GM12878 (cell line): ENCODE measurements at regions not wholly inside any gene's neighbourhood (a gene's known extent, or its start where the extent isn't known, plus 50 kb on each side); places are given as distances from the start of the nearest gene placed in this dataset.
A peak's percentile ranks its signal among the peaks of the same experiment; 100 is the strongest.

ENCODE experiments used
- ATAC-seq: fragments of 200-7000 bp; cut with Tn5 transposase; 3 replicates; pipeline ENCODE4 v1.9.1; 2020; ENCODE audit warnings: mild to moderate bottlenecking, moderate library complexity
- BruUV-seq: library from RNA; stranded (reverse); fragments of 400-500 nt; replicated peaks from 2 replicates; lab custom pipeline; 2021; lab: Mats Ljungman, UMichigan
- CTCF ChIA-PET: fragments of 300-600 bp; sonication (Branson Sonifier 250); formaldehyde crosslinking; extraction: SDS; loops from one replicate; lab custom pipeline; 2021; ENCODE audit warnings: inconsistent platforms; lab: Yijun Ruan, JAX
- POLR2A ChIA-PET: fragments of 350-600 bp; formaldehyde crosslinking; extraction: SDS; loops from one replicate; lab custom pipeline; 2021; ENCODE audit warnings: inconsistent platforms; lab: Charles Lee
- RAD21 ChIA-PET: fragments of 300-600 bp; sonication (Branson Sonifier 250); formaldehyde crosslinking; loops from one replicate; lab custom pipeline; 2023; ENCODE audit warnings: antibody characterized with exemption; ENCODE audit not compliant: unreplicated experiment; lab: Charles Lee
- SMC1A ChIA-PET: fragments of 300-600 bp; sonication (Branson Sonifier 250); formaldehyde crosslinking; loops from one replicate; lab custom pipeline; 2023; ENCODE audit not compliant: unreplicated experiment, uncharacterized antibody; lab: Charles Lee
- DNase-seq: peaks from one replicate; pipeline ENCODE4 v3.0.0-alpha.2; 2011; ENCODE audit warnings: low read depth, low spot score
- FAIRE-seq: peaks from 3 replicates; lab custom pipeline; 2011; peaks lifted over from hg19 to GRCh38; lab: Jason Lieb, UNC
- H2AFZ ChIP-seq: 2 replicates; pipeline ENCODE4 v1.6.0; 2011; ENCODE audit warnings: low read depth, low read length, control low read depth; ENCODE audit not compliant: control insufficient read depth
- H3K27ac ChIP-seq: 2 replicates; pipeline ENCODE4 v1.5.1; 2011; ENCODE audit warnings: control low read depth; ENCODE audit not compliant: control insufficient read depth, insufficient read depth
- H3K27me3 ChIP-seq, 2 experiments: replicated peaks in 1 of 2; 2 replicates each; pipeline versions ENCODE4 v1.6.0 to v1.6.1; 2011; ENCODE audit warnings: low read length in 1 of 2; ENCODE audit not compliant: control insufficient read depth in 2 of 2, insufficient read depth in 2 of 2
- H3K36me3 ChIP-seq, 2 experiments: 2 replicates each; pipeline ENCODE4 v1.5.1; 2011; ENCODE audit warnings: low read length in 1 of 2; ENCODE audit not compliant: control insufficient read depth in 2 of 2, insufficient read depth in 2 of 2
- H3K4me1 ChIP-seq: 2 replicates; pipeline ENCODE4 v1.6.1; 2011; ENCODE audit warnings: mild to moderate bottlenecking, low read length, moderate library complexity, mixed read lengths; ENCODE audit not compliant: control insufficient read depth, insufficient read depth
- H3K4me2 ChIP-seq: 2 replicates; pipeline ENCODE4 v1.6.0; 2011; ENCODE audit warnings: control low read depth; ENCODE audit not compliant: control insufficient read depth, insufficient read depth
- H3K4me3 ChIP-seq: fragments of 200-600 bp; sonication (generic); 2 replicates; pipeline ENCODE4 v1.5.1; 2016
- H3K79me2 ChIP-seq: 2 replicates; pipeline ENCODE4 v1.6.0; 2011; ENCODE audit warnings: low read length; ENCODE audit not compliant: control insufficient read depth, insufficient read depth
- H3K9ac ChIP-seq: 2 replicates; pipeline ENCODE4 v1.8.0; 2011; ENCODE audit warnings: low read length, control low read depth, mixed read lengths; ENCODE audit not compliant: control insufficient read depth, insufficient read depth
- H3K9me3 ChIP-seq: replicated peaks from 3 replicates; pipeline ENCODE4 v1.5.1; 2011; ENCODE audit warnings: mild to moderate bottlenecking, low read length; ENCODE audit not compliant: control insufficient read depth, insufficient read depth
- H4K20me1 ChIP-seq: 2 replicates; pipeline ENCODE4 v1.6.0; 2011; ENCODE audit not compliant: control insufficient read depth, insufficient read depth
- BHLHE40 ChIP-seq, 2 experiments: fragments of 450-650 bp in 1 of 2; IDR thresholded peaks; 2 replicates each; pipeline ENCODE4 v1.6.1; 2011 to 2017; ENCODE audit warnings: low read depth in 2 of 2, borderline replicate concordance in 1 of 2, improper control_type of control experiment in 1 of 2, low read length in 1 of 2, mild to moderate bottlenecking in 1 of 2
- HDGF ChIP-seq: fragments of 450-650 bp; IDR thresholded peaks from 2 replicates; pipeline ENCODE4 v1.6.1; 2016; ENCODE audit warnings: antibody characterized with exemption
- KDM1A ChIP-seq: fragments of 200-600 bp; sonication (generic); IDR thresholded peaks from 2 replicates; pipeline ENCODE4 v1.6.1; 2016; ENCODE audit warnings: borderline replicate concordance
- NFXL1 ChIP-seq: fragments of 450-650 bp; IDR thresholded peaks from 2 replicates; pipeline ENCODE4 v1.6.1; 2017; ENCODE audit warnings: antibody characterized with exemption, mild to moderate bottlenecking, borderline replicate concordance
- NR2F1 ChIP-seq: fragments of 450-650 bp; conservative IDR thresholded peaks from 2 replicates; pipeline ENCODE4 v1.6.1; 2017; ENCODE audit warnings: mild to moderate bottlenecking
- POLR2A ChIP-seq: IDR thresholded peaks from 2 replicates; pipeline ENCODE4 v1.6.1; 2011; ENCODE audit warnings: low read depth, mild to moderate bottlenecking, low read length
- POU2F2 ChIP-seq: IDR thresholded peaks from 3 replicates; pipeline ENCODE4 v1.6.1; 2011; ENCODE audit warnings: low read depth, mild to moderate bottlenecking, low read length, borderline replicate concordance
- RUNX3 ChIP-seq: IDR thresholded peaks from 2 replicates; pipeline ENCODE4 v1.6.1; 2012; ENCODE audit warnings: low read length, inconsistent platforms
- TAF1 ChIP-seq: IDR thresholded peaks from 2 replicates; pipeline ENCODE4 v1.6.1; 2011; ENCODE audit warnings: mild to moderate bottlenecking, low read depth, low read length, borderline replicate concordance
- WGBS: methylation state at CpG from one replicate; pipeline ENCODE4 v1.1.6; 2016; ENCODE audit warnings: low lambda C conversion rate; ENCODE audit not compliant: insufficient replicate concordance, insufficient coverage; ENCODE audit errors: missing lambda C conversion rate; 5-methylcytosine and 5-hydroxymethylcytosine counted together
- in situ Hi-C: fragments of 300-500 bp; cut with MboI; formaldehyde crosslinking; loops from 9 replicates; pipeline ENCODE4 v1.14.3; 2018; ENCODE audit warnings: mixed read lengths
- intact Hi-C: fragments of 100-400 bp; cut with micrococcal nuclease; formaldehyde crosslinking; loops from one replicate; pipeline ENCODE4 v1.14.2; 2022; ENCODE audit not compliant: unreplicated experiment
- TF ChIP-seq, protein P1 (sequence below): fragments of 450-650 bp; IDR thresholded peaks from 2 replicates; pipeline ENCODE4 v1.6.1; 2017; ENCODE audit warnings: mild to moderate bottlenecking, moderate library complexity
- TF ChIP-seq, protein P2 (sequence below): fragments of 450-650 bp; IDR thresholded peaks from 2 replicates; pipeline ENCODE4 v1.6.1; 2017; ENCODE audit warnings: mild to moderate bottlenecking, low read depth, inconsistent platforms; ENCODE audit not compliant: poor library complexity, severe bottlenecking
- TF ChIP-seq, protein P3 (sequence below): fragments of 450-650 bp; IDR thresholded peaks from 2 replicates; pipeline ENCODE4 v1.6.1; 2017; ENCODE audit warnings: mild to moderate bottlenecking, moderate library complexity

DNA sequence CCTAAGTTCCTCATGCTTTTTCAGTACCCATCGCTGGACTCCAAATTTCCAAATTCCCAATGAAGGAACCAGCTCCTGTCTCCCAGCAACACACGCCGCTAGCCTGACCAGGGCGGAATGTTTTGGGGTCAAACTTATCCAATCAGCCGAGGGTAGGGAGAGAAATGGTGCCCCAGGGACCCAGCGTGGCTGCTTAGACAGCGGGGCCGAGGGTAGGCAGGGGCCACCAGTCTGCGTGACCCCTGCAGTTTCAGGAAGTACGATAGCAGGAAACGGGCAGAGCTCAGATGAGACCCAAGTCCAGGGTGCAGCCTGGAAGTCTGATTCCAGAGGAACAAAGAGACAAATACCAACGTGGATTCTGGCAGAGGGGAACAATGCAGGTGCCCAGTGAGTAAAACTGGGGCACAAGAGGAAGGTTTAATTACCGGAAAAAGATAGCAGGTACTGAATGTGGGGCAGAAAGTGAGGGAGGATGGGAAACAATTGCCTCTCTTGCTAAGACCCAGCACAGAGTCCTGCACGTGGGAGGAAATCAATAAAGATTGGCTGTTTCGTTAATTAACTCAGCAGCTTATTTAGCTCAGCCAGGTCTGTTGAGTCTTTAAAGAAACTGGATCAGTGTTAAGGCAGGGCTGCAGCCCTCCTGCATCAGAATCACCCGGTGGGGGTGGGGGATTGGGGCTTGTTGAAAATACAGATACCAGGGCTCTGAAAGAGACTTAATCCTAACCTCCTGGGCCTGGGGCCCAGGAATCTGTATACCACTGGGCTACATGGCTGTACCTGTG is 50.4 kb upstream of the NFE2L3 start:
- ChIA-PET POLR2A (interaction anchor here (0.7 to 1.4 kb wide), 6 partner anchors 10 to 100 kb away, joined by 3 to 8 read pairs (median 4); partner anchors contain the start of genes CBX3 and NFE2L3), RAD21 (interaction anchor here (0.9 to 2.4 kb wide), 10 partner anchors 9 to 297 kb away, joined by 3 to 8 read pairs (median 5); partner anchors contain the start of gene NFE2L3), SMC1A (interaction anchor here (0.7 to 1.2 kb wide), 5 partner anchors 10 to 264 kb away, joined by 3 to 4 read pairs (median 4); no protein-coding TSS in a partner anchor), CTCF (interaction anchor here (0.5 to 1.7 kb wide), 8 partner anchors 11 to 264 kb away, joined by 3 to 15 read pairs (median 4); no protein-coding TSS in a partner anchor)
- H3K4me3 ChIP-seq = peak overlapping the region; percentile 58
- no peak for DNase-seq
- intact Hi-C loops = no loop called here
- peaks cover 5% of the 10 kb centered on the region for H3K79me2 ChIP-seq
- BruUV-seq = TSS peak; percentile 93
- H3K36me3 ChIP-seq = no peaks in the 10 kb centered on the region
- peak overlapping the region; percentile 65 for H2AFZ ChIP-seq
- peak; percentile 87 for ATAC-seq
- no peaks in the 10 kb centered on the region for H3K9me3 ChIP-seq
- peak overlapping the region; percentile 84 for H3K4me2 ChIP-seq
- FAIRE-seq = no peak
- H3K9ac ChIP-seq = peak overlapping the region; percentile 55
- H3K27ac ChIP-seq = peak overlapping the region; percentile 63
- no peaks in the 10 kb centered on the region for H4K20me1 ChIP-seq
- TF ChIP-seq, protein P1, sequence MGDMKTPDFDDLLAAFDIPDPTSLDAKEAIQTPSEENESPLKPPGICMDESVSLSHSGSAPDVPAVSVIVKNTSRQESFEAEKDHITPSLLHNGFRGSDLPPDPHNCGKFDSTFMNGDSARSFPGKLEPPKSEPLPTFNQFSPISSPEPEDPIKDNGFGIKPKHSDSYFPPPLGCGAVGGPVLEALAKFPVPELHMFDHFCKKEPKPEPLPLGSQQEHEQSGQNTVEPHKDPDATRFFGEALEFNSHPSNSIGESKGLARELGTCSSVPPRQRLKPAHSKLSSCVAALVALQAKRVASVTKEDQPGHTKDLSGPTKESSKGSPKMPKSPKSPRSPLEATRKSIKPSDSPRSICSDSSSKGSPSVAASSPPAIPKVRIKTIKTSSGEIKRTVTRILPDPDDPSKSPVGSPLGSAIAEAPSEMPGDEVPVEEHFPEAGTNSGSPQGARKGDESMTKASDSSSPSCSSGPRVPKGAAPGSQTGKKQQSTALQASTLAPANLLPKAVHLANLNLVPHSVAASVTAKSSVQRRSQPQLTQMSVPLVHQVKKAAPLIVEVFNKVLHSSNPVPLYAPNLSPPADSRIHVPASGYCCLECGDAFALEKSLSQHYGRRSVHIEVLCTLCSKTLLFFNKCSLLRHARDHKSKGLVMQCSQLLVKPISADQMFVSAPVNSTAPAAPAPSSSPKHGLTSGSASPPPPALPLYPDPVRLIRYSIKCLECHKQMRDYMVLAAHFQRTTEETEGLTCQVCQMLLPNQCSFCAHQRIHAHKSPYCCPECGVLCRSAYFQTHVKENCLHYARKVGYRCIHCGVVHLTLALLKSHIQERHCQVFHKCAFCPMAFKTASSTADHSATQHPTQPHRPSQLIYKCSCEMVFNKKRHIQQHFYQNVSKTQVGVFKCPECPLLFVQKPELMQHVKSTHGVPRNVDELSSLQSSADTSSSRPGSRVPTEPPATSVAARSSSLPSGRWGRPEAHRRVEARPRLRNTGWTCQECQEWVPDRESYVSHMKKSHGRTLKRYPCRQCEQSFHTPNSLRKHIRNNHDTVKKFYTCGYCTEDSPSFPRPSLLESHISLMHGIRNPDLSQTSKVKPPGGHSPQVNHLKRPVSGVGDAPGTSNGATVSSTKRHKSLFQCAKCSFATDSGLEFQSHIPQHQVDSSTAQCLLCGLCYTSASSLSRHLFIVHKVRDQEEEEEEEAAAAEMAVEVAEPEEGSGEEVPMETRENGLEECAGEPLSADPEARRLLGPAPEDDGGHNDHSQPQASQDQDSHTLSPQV = no peak
- TF ChIP-seq, protein P2, sequence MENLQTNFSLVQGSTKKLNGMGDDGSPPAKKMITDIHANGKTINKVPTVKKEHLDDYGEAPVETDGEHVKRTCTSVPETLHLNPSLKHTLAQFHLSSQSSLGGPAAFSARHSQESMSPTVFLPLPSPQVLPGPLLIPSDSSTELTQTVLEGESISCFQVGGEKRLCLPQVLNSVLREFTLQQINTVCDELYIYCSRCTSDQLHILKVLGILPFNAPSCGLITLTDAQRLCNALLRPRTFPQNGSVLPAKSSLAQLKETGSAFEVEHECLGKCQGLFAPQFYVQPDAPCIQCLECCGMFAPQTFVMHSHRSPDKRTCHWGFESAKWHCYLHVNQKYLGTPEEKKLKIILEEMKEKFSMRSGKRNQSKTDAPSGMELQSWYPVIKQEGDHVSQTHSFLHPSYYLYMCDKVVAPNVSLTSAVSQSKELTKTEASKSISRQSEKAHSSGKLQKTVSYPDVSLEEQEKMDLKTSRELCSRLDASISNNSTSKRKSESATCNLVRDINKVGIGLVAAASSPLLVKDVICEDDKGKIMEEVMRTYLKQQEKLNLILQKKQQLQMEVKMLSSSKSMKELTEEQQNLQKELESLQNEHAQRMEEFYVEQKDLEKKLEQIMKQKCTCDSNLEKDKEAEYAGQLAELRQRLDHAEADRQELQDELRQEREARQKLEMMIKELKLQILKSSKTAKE = peak; percentile 22
- TF ChIP-seq BHLHE40 (IDR thresholded peaks at IDR 0.05; ENCODE audit: borderline replicate concordance in 1 of 2, low read depth in 2 of 2, low read length in 1 of 2) (peak in 1 of 2 experiments; percentile 40; a peak in 1 of 4 replicates), RUNX3 (0 out of 2 replicates have a peak, but pooled peaks have one; percentile 12), KDM1A (no peak), TAF1 (peak; percentile 16; the same call in 1 of the 2 replicates), NR2F1 (peak; percentile 68), HDGF (no peak), POU2F2 (no peak), NFXL1 (no peak), POLR2A (peak; percentile 55)
- TF ChIP-seq, protein P3, sequence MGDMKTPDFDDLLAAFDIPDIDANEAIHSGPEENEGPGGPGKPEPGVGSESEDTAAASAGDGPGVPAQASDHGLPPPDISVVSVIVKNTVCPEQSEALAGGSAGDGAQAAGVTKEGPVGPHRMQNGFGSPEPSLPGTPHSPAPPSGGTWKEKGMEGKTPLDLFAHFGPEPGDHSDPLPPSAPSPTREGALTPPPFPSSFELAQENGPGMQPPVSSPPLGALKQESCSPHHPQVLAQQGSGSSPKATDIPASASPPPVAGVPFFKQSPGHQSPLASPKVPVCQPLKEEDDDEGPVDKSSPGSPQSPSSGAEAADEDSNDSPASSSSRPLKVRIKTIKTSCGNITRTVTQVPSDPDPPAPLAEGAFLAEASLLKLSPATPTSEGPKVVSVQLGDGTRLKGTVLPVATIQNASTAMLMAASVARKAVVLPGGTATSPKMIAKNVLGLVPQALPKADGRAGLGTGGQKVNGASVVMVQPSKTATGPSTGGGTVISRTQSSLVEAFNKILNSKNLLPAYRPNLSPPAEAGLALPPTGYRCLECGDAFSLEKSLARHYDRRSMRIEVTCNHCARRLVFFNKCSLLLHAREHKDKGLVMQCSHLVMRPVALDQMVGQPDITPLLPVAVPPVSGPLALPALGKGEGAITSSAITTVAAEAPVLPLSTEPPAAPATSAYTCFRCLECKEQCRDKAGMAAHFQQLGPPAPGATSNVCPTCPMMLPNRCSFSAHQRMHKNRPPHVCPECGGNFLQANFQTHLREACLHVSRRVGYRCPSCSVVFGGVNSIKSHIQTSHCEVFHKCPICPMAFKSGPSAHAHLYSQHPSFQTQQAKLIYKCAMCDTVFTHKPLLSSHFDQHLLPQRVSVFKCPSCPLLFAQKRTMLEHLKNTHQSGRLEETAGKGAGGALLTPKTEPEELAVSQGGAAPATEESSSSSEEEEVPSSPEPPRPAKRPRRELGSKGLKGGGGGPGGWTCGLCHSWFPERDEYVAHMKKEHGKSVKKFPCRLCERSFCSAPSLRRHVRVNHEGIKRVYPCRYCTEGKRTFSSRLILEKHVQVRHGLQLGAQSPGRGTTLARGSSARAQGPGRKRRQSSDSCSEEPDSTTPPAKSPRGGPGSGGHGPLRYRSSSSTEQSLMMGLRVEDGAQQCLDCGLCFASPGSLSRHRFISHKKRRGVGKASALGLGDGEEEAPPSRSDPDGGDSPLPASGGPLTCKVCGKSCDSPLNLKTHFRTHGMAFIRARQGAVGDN = peak; percentile 46; the same call in 1 of the 2 replicates
- in situ Hi-C loops = no loop called here
- WGBS = 0% methylated on average over 14 of the region's 16 CpGs
- H3K27me3 ChIP-seq = no peaks in the 10 kb centered on the region
- peaks cover 15% of the 10 kb centered on the region for H3K4me1 ChIP-seq
